DMS114 treated with DMSO at 0.1 percent for 48 hours (cell line): ENCODE measurements at regions not wholly inside any gene's neighbourhood (a gene's known extent, or its start where the extent isn't known, plus 50 kb on each side); places are given as distances from the start of the nearest gene placed in this dataset.

ENCODE experiments used
- DNase-seq: peaks from one replicate; lab custom pipeline; 2025; ENCODE audit not compliant: unreplicated experiment; lab: John Stamatoyannopoulos, UW

DNA sequence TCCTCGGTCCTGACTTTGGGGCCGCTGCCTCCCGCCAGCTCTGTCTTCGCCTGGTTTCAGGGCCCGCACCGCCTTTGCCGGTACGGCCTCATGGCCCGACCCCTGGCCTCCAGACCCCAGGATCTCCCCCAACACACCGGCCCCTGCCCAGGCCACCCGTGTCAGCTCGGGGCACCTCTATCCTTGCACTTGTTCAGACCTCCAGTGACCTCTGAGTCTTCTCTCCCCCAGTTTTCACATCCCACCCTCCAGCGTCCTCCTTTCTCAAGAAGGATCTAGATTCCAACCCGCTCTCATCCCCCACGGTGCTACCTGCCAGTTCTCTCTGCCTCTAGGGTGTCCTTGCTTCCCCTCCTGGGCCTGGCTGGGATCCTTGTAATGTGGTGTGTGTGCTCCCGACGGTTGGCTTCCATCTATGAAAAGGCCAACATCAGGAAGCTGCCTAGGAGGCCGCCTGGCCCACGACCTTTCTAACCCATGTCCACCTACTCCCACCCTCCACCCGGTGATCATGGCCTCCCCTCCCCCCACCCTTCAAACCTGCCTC is 61.1 kb downstream of the SPATA31C2 start:
- no peak for DNase-seq

DNA sequence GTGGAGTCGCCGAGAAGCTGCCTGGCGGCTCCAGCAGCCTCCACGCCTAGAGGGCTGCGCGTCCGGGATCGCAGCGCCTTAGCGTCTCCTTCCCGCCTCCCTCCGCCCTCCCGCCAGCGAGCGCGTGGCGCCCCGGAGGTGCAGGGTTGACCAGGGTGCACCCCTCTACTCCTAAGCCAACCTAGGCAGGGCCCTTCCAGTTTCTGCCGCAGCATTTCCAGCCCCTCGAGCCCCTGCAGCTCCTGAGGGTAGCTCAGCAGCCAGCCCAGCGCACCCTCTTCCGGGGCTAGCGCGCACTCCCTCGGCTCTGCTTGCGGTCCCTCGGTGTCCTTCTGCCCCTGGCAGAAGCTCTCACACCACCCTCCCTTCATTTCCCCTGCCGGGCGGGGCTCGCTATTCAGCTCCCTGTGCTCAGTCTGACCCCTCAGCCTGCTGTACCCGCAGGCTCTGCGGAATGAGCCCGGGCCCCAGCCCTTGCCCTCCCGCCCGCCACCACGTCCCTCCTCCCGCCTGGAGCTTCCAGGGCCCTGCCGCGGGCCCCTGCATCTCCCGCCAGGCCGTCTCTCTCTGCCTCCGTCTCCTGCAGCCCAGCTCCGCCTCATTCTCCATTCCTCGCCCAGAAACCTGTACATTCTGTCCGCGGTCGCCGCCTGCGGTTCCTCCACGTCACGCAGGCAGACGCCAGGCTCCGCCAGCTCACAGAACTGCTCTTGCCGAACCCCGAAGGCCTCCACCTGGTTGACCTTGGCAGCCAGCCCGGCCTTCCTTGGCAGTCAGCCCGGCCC is 61.8 kb downstream of the SPATA31C2 start:
- no peak for DNase-seq

GRCh38 chr9:88075966-88076285 is 62.3 kb downstream of the SPATA31C2 start:
- DNase-seq, result peak; percentile 24

- DNase-seq, result no peak
Measured at GRCh38 chr9:88075506-88075905, 62.8 kb downstream of the SPATA31C2 start.

DNA sequence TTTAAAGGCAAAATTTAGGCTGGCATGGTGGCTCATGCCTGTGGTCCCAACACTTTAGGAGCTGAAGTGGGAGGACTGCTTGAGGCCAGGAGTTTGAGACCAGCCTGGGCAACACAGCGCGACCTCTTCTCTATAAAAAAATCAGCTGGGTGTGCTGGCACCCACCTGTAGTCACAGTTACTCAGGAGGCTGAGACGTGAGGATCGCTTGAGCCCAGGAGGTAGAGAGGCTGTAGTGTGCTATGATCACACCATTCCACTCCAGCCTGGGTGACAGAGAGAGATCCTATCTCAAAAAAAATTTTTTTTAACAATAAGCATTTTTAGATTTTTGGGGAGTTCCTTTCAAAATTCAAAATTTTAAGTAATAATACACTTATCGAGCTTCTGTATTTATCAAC is 63.3 kb downstream of the SPATA31C2 start:
- DNase-seq, result no peak

DNA sequence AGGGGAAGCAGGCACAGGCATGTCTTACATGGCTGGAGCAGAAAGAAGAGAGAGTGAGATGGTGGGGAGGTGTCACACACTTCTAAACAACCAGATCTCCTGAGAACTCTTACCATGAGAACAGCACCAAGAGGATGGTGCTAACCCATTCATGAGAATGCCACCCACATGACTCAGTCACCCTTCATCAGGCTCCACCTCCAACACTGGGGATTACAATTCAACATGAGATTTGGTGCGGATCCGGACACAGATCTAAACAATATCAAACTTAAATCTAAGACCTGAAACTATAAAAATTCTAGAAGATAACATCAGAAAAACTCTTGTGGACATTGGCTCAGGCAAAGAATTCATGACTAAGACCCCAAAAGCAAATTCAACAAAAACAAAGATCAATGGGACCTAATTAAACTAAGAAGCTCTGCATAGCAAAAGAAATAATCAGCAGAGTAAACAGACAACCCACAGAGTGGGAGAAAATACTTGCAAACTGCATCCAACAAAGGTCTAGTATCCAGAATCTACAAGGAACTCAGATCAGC is 65.4 kb downstream of the SPATA31C2 start:
- DNase-seq, result no peak

GRCh38 chr9:88071331-88071730 is 66.9 kb downstream of the SPATA31C2 start:
- no peak for DNase-seq

GRCh38 chr9:88065619-88066018 is 72.7 kb downstream of the SPATA31C2 start:
- no peak for DNase-seq

GRCh38 chr9:88064554-88064953 is 73.7 kb downstream of the SPATA31C2 start:
- no peak for DNase-seq

GRCh38 chr9:88060746-88061145 is 77.5 kb downstream of the SPATA31C2 start:
- DNase-seq, result no peak

DNA sequence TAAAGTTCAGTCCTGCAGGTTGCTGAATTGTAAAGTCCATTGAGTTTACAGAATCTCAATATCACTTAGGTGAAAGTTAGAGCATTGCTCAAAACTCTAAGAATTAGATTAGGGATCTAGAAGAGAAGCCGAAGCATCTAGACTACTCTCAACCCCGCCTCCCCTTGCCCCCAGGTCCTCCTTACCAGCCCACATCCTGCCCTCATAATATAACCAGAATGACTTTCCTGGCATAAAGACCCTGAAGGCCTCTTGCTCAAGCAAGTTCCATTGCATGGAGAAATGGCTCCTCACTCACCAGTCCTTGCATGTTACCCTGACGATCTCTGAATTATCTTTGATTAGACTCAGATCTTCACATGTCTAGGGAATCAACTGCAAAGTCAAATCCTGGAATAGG is 78.8 kb downstream of the SPATA31C2 start:
- no peak for DNase-seq

- no peak for DNase-seq
Measured at GRCh38 chr9:88056876-88057275, 81.4 kb downstream of the SPATA31C2 start.

DNA sequence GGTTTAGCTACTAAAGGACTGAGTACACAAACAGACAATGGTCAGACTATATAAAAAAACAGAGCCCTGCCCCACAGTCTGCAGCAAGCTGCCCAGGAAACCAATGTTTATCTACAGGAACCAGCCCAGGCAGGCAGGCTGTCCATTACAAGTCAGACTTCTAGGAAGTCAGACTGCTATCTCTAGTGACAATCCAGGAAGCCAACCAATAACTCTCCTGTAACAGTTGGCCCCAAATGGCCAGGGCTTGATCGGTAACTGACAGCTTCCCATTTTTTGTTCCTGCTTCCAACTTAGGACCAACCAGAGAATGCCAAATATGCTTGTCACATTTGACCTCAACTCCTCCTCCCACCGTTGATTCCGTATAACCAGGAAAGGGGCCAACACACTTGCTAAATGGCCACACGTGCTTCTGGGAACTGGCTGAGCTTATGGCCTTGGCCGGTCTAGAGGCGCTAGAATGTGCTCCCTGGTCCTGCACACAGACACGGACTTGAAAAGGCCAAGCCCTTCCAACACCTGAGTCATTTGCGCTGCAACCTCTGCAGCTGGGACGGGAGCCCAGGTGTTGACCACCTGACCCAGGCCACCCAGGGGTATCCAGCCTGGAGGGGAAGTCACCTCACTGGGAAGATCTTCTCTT is 79.6 kb upstream of the CDK20 start:
- DNase-seq, result no peak

- DNase-seq, result no peak
Measured at GRCh38 chr9:88052321-88052965, 78.1 kb upstream of the CDK20 start.

GRCh38 chr9:88051138-88051537 is 76.8 kb upstream of the CDK20 start:
- no peak for DNase-seq

- DNase-seq, result no peak
Measured at GRCh38 chr9:88049677-88050307, 75.5 kb upstream of the CDK20 start.

GRCh38 chr9:88046542-88046941 is 72.2 kb upstream of the CDK20 start:
- no peak for DNase-seq

GRCh38 chr9:88045686-88046085 is 71.4 kb upstream of the CDK20 start:
- no peak for DNase-seq

DNA sequence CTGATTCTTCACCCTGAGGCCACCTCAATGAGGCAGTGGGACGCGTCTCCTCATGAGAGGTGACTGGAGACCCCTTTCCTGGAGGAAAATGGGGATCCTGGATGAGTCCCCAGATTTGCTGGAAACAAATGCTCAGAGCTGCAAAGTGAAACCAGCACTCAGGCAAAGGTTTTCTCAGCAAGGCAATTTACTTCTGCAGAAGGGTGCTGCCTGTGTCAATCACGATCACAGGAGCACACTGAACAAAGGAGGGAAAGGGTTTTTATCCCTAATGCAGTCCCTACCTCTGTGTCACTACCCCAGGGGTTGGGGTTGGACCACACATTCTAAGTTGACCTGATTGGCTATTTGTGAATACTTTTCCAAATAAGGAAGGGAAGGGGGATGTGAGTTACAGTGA is 69.9 kb upstream of the CDK20 start:
- DNase-seq, result no peak

GRCh38 chr9:88043647-88044046 is 69.3 kb upstream of the CDK20 start:
- no peak for DNase-seq

DNA sequence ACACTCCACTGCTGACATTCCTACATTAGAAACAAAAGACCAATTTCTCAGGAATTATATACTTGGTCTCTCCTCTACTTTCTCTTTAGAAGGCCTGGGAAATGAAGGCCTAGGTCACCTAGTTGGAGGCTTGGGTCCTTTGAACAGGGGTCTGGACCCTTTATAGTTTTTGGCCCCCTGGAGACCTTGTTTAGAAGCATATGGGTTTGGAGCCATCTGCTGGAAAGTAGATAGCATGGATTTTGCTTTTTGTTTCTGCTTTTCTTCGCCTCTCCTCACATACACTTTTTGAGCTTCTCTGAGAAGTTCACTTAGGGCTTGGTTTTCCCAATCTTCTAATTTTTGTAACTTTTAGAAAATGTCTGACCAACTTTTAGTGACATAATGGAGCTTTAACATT is 67.1 kb upstream of the CDK20 start:
- no peak for DNase-seq
